Neural progenitor cell (in vitro differentiated cells): ENCODE measurements at regions not wholly inside any gene's neighbourhood (a gene's known extent, or its start where the extent isn't known, plus 50 kb on each side); places are given as distances from the start of the nearest gene placed in this dataset.

Experiments used
- DNase-seq: peaks from one replicate; pipeline ENCODE4 v3.0.0-alpha.2; 2016; ENCODE audit warnings: low spot score
- H2AFZ ChIP-seq: fragments of 200-600 bp; sonication (generic); replicated peaks from 2 replicates; pipeline ENCODE4 v1.6.1; 2016; ENCODE audit warnings: antibody characterized with exemption
- H3F3A ChIP-seq: fragments of 200-600 bp; sonication (generic); 2 replicates; pipeline ENCODE4 v1.6.1; 2016; ENCODE audit warnings: antibody characterized with exemption, low read depth
- H3K27ac ChIP-seq: fragments of 200-600 bp; sonication (generic); 2 replicates; pipeline ENCODE4 v1.5.1; 2016; ENCODE audit warnings: mild to moderate bottlenecking
- H3K27me3 ChIP-seq: fragments of 200-600 bp; sonication (generic); 2 replicates; pipeline ENCODE4 v1.6.1; 2016; ENCODE audit warnings: mild to moderate bottlenecking, moderate library complexity
- H3K36me3 ChIP-seq: fragments of 200-600 bp; sonication (generic); 2 replicates; pipeline ENCODE4 v1.5.1; 2016
- H3K4me1 ChIP-seq: fragments of 200-600 bp; sonication (generic); 2 replicates; pipeline ENCODE4 v1.6.1; 2016; ENCODE audit warnings: mixed run types
- H3K4me2 ChIP-seq: fragments of 200-600 bp; sonication (generic); 2 replicates; pipeline ENCODE4 v1.6.1; 2016
- H3K4me3 ChIP-seq: fragments of 200-600 bp; sonication (generic); 2 replicates; pipeline ENCODE4 v1.5.1; 2016
- H3K79me2 ChIP-seq: fragments of 200-600 bp; sonication (generic); 2 replicates; pipeline ENCODE4 v1.6.1; 2016; ENCODE audit warnings: low read depth
- H3K9ac ChIP-seq: fragments of 200-600 bp; sonication (generic); 2 replicates; pipeline ENCODE4 v1.6.1; 2016
- H3K9me3 ChIP-seq: fragments of 200-600 bp; sonication (generic); 2 replicates; pipeline ENCODE4 v1.5.1; 2016; ENCODE audit warnings: low read depth
- H4K20me1 ChIP-seq: fragments of 200-600 bp; sonication (generic); 2 replicates; pipeline ENCODE4 v1.6.1; 2016; ENCODE audit warnings: low read depth
- H3K27ac Mint-ChIP-seq: 3 replicates; pipeline ENCODE4 v1.8.0; 2021; ENCODE audit warnings: mixed read lengths
- H3K27me3 Mint-ChIP-seq: 2 replicates; pipeline ENCODE4 v1.8.0; 2022; ENCODE audit warnings: low read depth, mild to moderate bottlenecking, inconsistent platforms, moderate library complexity, mixed read lengths; ENCODE audit not compliant: insufficient read depth
- H3K36me3 Mint-ChIP-seq: 3 replicates; pipeline ENCODE4 v1.8.0; 2021; ENCODE audit warnings: mixed read lengths
- H3K4me1 Mint-ChIP-seq: 3 replicates; pipeline ENCODE4 v1.8.0; 2021; ENCODE audit warnings: mixed read lengths
- H3K4me3 Mint-ChIP-seq: 3 replicates; pipeline ENCODE4 v1.8.0; 2021; ENCODE audit warnings: mild to moderate bottlenecking, moderate library complexity, mixed read lengths
- H3K9me3 Mint-ChIP-seq: 3 replicates; pipeline ENCODE4 v1.8.0; 2020; ENCODE audit warnings: mixed read lengths
- EZH2 ChIP-seq: fragments of 200-600 bp; sonication (generic); IDR thresholded peaks from 2 replicates; pipeline ENCODE4 v1.6.1; 2017; ENCODE audit warnings: antibody characterized with exemption, mild to moderate bottlenecking, moderate library complexity
- EZH2phosphoT487 ChIP-seq: fragments of 200-600 bp; sonication (generic); IDR thresholded peaks from 2 replicates; pipeline ENCODE4 v1.6.1; 2017; ENCODE audit warnings: antibody characterized with exemption
- TF ChIP-seq, protein P1 (sequence below): fragments of 200-600 bp; sonication (generic); IDR thresholded peaks from 2 replicates; pipeline ENCODE4 v1.5.1; 2017; ENCODE audit warnings: antibody characterized with exemption, mild to moderate bottlenecking

DNA sequence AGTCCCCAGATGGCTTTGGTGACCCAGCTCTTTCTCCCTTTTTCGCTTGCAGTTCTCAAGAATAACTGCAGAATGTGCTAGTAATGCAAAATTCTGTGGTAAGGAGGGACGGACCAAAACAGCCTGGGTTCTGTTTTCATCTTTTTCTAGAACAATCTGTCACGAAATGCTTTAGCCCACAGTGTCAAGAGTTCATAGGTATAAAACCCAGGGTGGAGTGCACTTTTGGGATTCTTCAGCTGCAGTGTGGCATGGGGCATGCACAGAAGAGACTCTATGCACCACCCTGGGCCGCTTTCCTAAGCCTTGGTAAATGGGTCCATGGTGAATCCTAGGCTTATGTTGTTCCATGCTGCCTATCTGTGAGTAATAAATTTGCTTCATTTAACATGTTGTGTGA is 1072.7 kb upstream of the GBE1 start:
- no peaks in the 10 kb centered on the region for H3K36me3 ChIP-seq
- no peak overlapping the region for H3K4me3 Mint-ChIP-seq
- H3K4me2 ChIP-seq: no peak overlapping the region

DNA sequence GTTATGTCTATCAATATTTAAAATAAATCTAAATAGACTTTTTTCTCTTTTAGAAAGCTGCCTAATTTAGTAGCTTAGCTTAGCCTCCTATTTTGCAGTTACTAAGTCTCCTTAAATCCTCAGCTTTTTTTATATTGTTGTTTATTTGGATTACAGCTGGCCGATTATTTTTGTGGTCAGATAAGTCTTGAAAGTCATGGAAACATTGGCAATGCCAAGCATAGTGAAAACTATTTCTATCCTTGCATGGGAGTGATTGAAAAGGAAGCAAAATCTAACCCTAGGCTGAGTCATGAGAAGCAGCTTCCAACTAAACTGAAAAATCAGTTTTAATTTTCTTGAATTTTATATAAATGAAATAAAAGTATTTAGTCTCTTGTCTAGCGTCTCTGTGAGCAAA is 1063.0 kb upstream of the GBE1 start:
- Histone ChIP-seq H3K36me3 (no peaks in the 10 kb centered on the region), H4K20me1 (no peaks in the 10 kb centered on the region), H3K4me2 (no peak overlapping the region), H3K4me3 (no peak overlapping the region), H2AFZ (no peak overlapping the region), H3K9me3 (no peaks in the 10 kb centered on the region), H3K9ac (no peak overlapping the region), H3K4me1 (no peaks in the 10 kb centered on the region), H3K27me3 (no peaks in the 10 kb centered on the region), H3K27ac (no peak overlapping the region), H3F3A (no peaks in the 10 kb centered on the region), H3K79me2 (no peaks in the 10 kb centered on the region)
- Mint-ChIP-seq H3K9me3 (no peaks in the 10 kb centered on the region), H3K4me1 (no peaks in the 10 kb centered on the region), H3K27ac (no peak overlapping the region), H3K4me3 (no peak overlapping the region), H3K36me3 (no peaks in the 10 kb centered on the region), H3K27me3 (no peaks in the 10 kb centered on the region)
- DNase-seq: no peak
- TF ChIP-seq EZH2 (no peak), EZH2phosphoT487 (no peak)
- TF ChIP-seq, protein P1, sequence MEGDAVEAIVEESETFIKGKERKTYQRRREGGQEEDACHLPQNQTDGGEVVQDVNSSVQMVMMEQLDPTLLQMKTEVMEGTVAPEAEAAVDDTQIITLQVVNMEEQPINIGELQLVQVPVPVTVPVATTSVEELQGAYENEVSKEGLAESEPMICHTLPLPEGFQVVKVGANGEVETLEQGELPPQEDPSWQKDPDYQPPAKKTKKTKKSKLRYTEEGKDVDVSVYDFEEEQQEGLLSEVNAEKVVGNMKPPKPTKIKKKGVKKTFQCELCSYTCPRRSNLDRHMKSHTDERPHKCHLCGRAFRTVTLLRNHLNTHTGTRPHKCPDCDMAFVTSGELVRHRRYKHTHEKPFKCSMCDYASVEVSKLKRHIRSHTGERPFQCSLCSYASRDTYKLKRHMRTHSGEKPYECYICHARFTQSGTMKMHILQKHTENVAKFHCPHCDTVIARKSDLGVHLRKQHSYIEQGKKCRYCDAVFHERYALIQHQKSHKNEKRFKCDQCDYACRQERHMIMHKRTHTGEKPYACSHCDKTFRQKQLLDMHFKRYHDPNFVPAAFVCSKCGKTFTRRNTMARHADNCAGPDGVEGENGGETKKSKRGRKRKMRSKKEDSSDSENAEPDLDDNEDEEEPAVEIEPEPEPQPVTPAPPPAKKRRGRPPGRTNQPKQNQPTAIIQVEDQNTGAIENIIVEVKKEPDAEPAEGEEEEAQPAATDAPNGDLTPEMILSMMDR: no peak

More for the DNA sequence above, 1072.7 kb upstream of the GBE1 start:
- H3K4me1 ChIP-seq: no peaks in the 10 kb centered on the region
- H3K79me2 ChIP-seq: no peaks in the 10 kb centered on the region
- H3K9me3 Mint-ChIP-seq: peaks cover 4% of the 10 kb centered on the region
- no peak for DNase-seq
- TF ChIP-seq EZH2phosphoT487 (no peak), EZH2 (no peak)
- TF ChIP-seq, protein P1: no peak
- no peak overlapping the region for H3K9ac ChIP-seq
- H3K27ac ChIP-seq: no peak overlapping the region
- H2AFZ ChIP-seq: no peak overlapping the region
- H3F3A ChIP-seq: no peaks in the 10 kb centered on the region
- no peaks in the 10 kb centered on the region for H4K20me1 ChIP-seq
- H3K9me3 ChIP-seq: peaks cover 4% of the 10 kb centered on the region
- no peaks in the 10 kb centered on the region for H3K4me1 Mint-ChIP-seq
- no peaks in the 10 kb centered on the region for H3K27me3 ChIP-seq
- no peaks in the 10 kb centered on the region for H3K27me3 Mint-ChIP-seq
- H3K27ac Mint-ChIP-seq: no peak overlapping the region
- H3K36me3 Mint-ChIP-seq: no peaks in the 10 kb centered on the region
- no peak overlapping the region for H3K4me3 ChIP-seq

DNA sequence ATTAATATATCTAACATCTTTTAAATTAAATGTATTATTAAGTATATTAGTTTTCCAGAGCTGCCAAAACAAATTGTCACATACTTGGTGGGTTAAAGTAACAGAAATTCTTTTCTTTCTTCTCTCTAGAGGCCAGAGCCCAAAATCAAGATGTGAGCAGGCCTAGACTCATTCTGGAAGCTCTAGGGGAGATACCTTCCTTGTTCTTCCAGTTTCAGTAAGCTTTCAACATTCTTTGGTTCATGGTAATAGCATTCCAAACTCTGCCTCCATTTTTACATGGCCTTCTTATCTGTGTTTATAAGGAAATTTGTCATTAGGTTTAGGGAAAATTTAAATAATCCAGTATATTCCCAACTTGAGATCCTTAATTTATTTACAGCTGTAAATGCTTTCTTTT is 1054.6 kb upstream of the GBE1 start:
- Mint-ChIP-seq H3K4me1 (no peaks in the 10 kb centered on the region), H3K4me3 (no peak overlapping the region), H3K36me3 (no peaks in the 10 kb centered on the region), H3K27ac (no peak overlapping the region), H3K27me3 (no peaks in the 10 kb centered on the region), H3K9me3 (peaks cover 16% of the 10 kb centered on the region)
- Histone ChIP-seq H4K20me1 (no peaks in the 10 kb centered on the region), H3K9ac (no peak overlapping the region), H3K27ac (no peak overlapping the region), H3K27me3 (no peaks in the 10 kb centered on the region), H3K79me2 (no peaks in the 10 kb centered on the region), H3K4me2 (no peak overlapping the region), H3K36me3 (no peaks in the 10 kb centered on the region), H3F3A (no peaks in the 10 kb centered on the region), H3K4me3 (no peak overlapping the region), H3K4me1 (no peaks in the 10 kb centered on the region), H2AFZ (no peak overlapping the region), H3K9me3 (no peaks in the 10 kb centered on the region)
- TF ChIP-seq EZH2 (no peak), EZH2phosphoT487 (no peak)
- TF ChIP-seq, protein P1: no peak
- no peak for DNase-seq
